SK-N-SH (cell line): ENCODE measurements at regions not wholly inside any gene's neighbourhood (a gene's known extent, or its start where the extent isn't known, plus 50 kb on each side); places are given as distances from the start of the nearest gene placed in this dataset.

Source experiments
- CHD2 ChIP-seq: fragments of 150-350 bp; IDR thresholded peaks from 2 replicates; pipeline ENCODE4 v1.6.1; 2018; ENCODE audit warnings: low read length; ENCODE audit not compliant: partially characterized antibody
- CTCF ChIP-seq: fragments of 200-600 bp; sonication (generic); IDR thresholded peaks from 2 replicates; pipeline ENCODE4 v1.6.1; 2017; ENCODE audit warnings: antibody characterized with exemption, mild to moderate bottlenecking, moderate library complexity
- EP300 ChIP-seq, 2 experiments: IDR thresholded peaks; 2 replicates each; pipeline versions ENCODE4 v1.4.0 to v1.6.1; 2012; ENCODE audit warnings: borderline replicate concordance in 1 of 2, low read depth in 1 of 2, low read length in 1 of 2
- EZH2phosphoT487 ChIP-seq: fragments of 200-600 bp; sonication (generic); IDR thresholded peaks from 2 replicates; pipeline ENCODE4 v1.6.1; 2017; ENCODE audit warnings: low read depth, mixed run types, mild to moderate bottlenecking, antibody characterized with exemption, moderate library complexity, borderline replicate concordance
- GABPA ChIP-seq: IDR thresholded peaks from 2 replicates; pipeline ENCODE4 v1.4.0; 2012; ENCODE audit warnings: low read depth, mild to moderate bottlenecking
- JUND ChIP-seq: IDR thresholded peaks from 2 replicates; pipeline ENCODE4 v1.4.0; 2012
- NFIC ChIP-seq: IDR thresholded peaks from 2 replicates; pipeline ENCODE4 v1.4.0; 2012; ENCODE audit warnings: borderline replicate concordance
- PBX3 ChIP-seq: IDR thresholded peaks from 2 replicates; pipeline ENCODE4; 2012
- POLR2AphosphoS5 ChIP-seq: IDR thresholded peaks from 2 replicates; pipeline ENCODE4 v1.6.1; 2012; ENCODE audit warnings: low read depth, low read length
- RAD21 ChIP-seq: IDR thresholded peaks from 2 replicates; pipeline ENCODE4 v1.6.1; 2012; ENCODE audit warnings: mild to moderate bottlenecking, low read length
- REST ChIP-seq: IDR thresholded peaks from 2 replicates; pipeline ENCODE4 v1.6.1; 2012; ENCODE audit warnings: mild to moderate bottlenecking, low read depth, low read length, moderate library complexity
- RXRA ChIP-seq: IDR thresholded peaks from 2 replicates; pipeline ENCODE4 v1.4.0; 2012; ENCODE audit warnings: low read depth, mild to moderate bottlenecking, borderline replicate concordance

GRCh38 chr22:48490500-48491411 lies 1336.9 kb downstream of the BRD1 start:
- TF ChIP-seq CTCF (no peak), POLR2AphosphoS5 (no peak), NFIC (no peak), CHD2 (no peak), JUND (no peak), EZH2phosphoT487 (no peak), REST (no peak), PBX3 (no peak), RXRA (no peak), EP300 (IDR thresholded peaks at IDR 0.05; ENCODE audit: borderline replicate concordance in 1 of 2, low read depth in 1 of 2, low read length in 1 of 2) (no peak), GABPA (no peak), RAD21 (no peak)
